ENCODE measurements at regions not wholly inside any gene's neighbourhood (a gene's known extent, or its start where the extent isn't known, plus 50 kb on each side); places are given as distances from the start of the nearest gene placed in this dataset.
A peak's percentile ranks its signal among the peaks of the same experiment; 100 is the strongest.
"Not testable (repeated sequence)": the region's sequence is repeated elsewhere in the genome, so short reads cannot be mapped to it uniquely, and the experiment has no call there.

DNA sequence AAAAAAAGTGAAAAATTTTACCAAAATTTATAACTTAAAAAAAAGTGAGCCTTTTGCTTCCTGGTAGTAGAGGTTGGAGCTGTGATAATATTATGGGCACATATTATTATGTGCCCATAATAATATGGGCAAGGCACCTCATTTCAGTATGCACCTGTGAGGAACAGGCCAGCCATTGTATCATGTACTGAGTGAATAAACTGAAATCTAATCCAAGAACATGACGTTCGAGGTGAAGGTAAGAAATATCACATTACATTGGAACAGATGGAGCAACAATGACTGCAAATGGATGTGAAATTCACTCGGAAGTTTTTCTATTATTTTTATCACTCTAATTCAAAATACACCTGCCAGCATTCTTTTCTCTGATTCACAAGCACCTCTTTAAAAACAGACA lies 216.0 kb downstream of the KLF6 start:
- H3K9me3 Mint-ChIP-seq = peaks cover 0 to 8% (median 0%) of the 10 kb centered on the region in 7 donors
- no peak for ATAC-seq (ENCODE audit: low read depth in 2 of 2)

DNA sequence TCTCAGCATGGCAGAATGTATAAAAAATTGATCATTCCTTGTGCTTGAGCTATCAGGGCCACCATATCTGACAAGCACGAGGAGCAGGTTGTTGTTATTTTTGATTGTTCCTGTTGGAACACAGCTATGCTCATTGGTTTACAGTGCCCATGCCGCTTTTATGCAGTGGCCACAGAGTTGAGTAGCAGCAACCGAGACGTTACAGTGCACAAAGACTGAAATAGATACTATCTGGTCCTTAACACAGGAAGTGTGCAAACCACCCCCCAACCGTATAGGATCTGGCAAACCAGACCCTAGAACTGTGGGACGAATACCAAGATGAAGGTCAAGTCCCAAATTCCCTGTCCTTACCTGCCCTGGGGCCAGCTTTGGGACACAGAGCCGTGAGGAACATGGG lies 216.6 kb downstream of the KLF6 start:
- ATAC-seq (ENCODE audit: low read depth in 2 of 2) (no peak), DNase-seq (no peak)
- no peaks in the 10 kb centered on the region for H3K36me3 Mint-ChIP-seq
- H3K4me1 Mint-ChIP-seq = no peaks in the 10 kb centered on the region
- H3K27me3 Mint-ChIP-seq = no peaks in the 10 kb centered on the region
- H3K27ac Mint-ChIP-seq = no peak overlapping the region
- H3K4me3 Mint-ChIP-seq = no peak overlapping the region
- H3K9me3 Mint-ChIP-seq = peaks cover 0 to 8% (median 0%) of the 10 kb centered on the region in 7 donors

More for the DNA sequence above, 216.0 kb downstream of the KLF6 start:
- Mint-ChIP-seq H3K4me1 (no peaks in the 10 kb centered on the region), H3K27ac (no peak overlapping the region), H3K27me3 (no peaks in the 10 kb centered on the region), H3K4me3 (no peak overlapping the region), H3K36me3 (no peaks in the 10 kb centered on the region)
- DNase-seq = no peak

DNA sequence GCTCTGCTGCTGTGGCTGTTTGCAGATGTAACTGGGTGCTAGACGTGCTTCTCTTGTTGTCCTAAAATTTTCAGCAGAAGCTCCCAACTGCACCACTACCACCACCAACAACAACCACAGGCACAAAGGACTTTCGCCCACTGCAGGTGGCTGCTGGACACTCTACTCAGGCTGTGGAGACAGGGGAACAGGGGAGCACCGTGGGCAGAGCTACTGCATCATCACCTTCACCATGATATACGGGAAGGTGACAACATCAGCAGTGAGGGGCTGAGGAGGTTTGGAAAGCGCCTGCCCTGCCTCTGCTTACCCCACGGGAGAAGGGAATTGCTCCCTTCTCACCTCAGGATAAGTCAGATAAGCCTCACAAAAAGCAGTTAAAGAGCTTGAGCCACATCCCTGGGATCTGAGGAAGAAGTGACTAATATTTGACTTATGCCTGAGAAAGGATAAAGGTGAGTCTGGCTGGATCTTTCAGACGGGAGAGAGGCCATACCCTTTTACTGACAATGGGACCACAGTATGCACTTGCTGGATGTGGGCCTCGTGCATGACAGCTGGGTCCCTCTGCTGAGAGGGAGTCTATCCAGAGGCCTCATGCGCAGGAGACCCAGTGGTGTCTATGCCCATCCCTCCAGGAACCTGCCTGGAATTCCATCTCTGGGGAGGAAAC lies 217.6 kb downstream of the KLF6 start:
- Mint-ChIP-seq H3K27me3 (no peaks in the 10 kb centered on the region), H3K4me3 (no peak overlapping the region), H3K36me3 (no peaks in the 10 kb centered on the region), H3K27ac (peak overlapping the region in 1 of 6 donors; percentile 43), H3K4me1 (no peaks in the 10 kb centered on the region), H3K9me3 (peaks cover 0 to 8% (median 0%) of the 10 kb centered on the region in 7 donors)
- ATAC-seq (ENCODE audit: low read depth in 2 of 2) (no peak), DNase-seq (no peak)

DNA sequence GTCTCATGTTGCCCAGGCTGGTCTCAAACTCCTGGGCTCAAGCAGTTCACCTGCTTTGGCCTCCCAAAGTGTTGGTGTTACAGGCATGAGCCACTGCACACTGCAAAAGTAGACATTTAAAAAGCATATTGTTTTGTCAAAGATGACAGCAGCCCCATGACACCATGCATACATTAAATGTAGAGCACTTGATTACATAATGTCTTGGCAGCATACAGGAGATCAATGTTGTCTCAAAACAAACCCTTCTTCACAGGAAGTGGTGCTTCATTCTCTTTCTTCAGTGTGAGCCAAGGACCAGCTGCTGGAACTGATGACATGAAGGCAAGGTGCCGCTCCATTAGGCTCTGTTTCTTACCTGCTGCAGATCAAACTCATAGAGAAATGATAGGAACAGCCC lies 218.4 kb downstream of the KLF6 start:
- no peak overlapping the region for H3K27ac Mint-ChIP-seq
- DNase-seq = no peak
- H3K4me1 Mint-ChIP-seq = no peaks in the 10 kb centered on the region
- H3K36me3 Mint-ChIP-seq = no peaks in the 10 kb centered on the region
- H3K4me3 Mint-ChIP-seq = no peak overlapping the region
- peaks cover 0 to 8% (median 0%) of the 10 kb centered on the region in 7 donors for H3K9me3 Mint-ChIP-seq
- no peaks in the 10 kb centered on the region for H3K27me3 Mint-ChIP-seq
- ATAC-seq (ENCODE audit: low read depth in 2 of 2) = no peak

DNA sequence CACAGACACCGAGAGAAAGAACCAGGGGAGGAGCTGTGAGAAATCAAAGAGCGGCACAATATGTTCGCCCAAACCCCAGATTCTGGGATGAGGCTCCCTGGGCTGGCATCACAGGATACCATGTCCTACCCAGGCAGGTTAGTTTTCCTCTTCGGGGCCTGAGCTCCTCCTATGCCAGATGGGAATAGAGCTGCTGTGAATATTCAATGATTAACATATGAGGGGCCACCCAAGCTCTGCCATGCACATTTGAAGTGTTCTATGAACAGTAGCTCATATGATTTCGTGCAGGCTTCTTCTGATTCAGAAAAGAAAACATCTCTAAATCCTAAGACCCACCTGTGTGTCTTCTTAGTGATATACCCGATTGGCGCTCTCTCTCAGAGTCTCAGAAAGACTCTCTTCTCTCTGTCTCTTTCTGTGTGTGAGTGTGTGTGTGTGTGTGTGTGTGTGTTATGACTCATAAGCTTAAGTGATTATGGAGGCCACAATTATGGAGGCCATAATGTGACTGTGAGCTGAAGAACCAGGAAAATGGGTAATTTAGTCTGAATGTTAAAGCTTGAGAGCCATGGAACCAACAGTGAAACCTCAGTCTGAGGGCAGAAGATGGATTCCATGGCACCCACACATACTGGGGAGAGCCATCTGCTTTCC lies 220.5 kb downstream of the KLF6 start:
- no peaks in the 10 kb centered on the region for H3K4me1 Mint-ChIP-seq
- ATAC-seq (ENCODE audit: low read depth in 2 of 2) (no peak), DNase-seq (no peak)
- peaks cover 0 to 8% (median 2%) of the 10 kb centered on the region in 7 donors for H3K9me3 Mint-ChIP-seq
- no peaks in the 10 kb centered on the region for H3K36me3 Mint-ChIP-seq
- no peaks in the 10 kb centered on the region for H3K27me3 Mint-ChIP-seq
- no peak overlapping the region for H3K27ac Mint-ChIP-seq
- H3K4me3 Mint-ChIP-seq = no peak overlapping the region

DNA sequence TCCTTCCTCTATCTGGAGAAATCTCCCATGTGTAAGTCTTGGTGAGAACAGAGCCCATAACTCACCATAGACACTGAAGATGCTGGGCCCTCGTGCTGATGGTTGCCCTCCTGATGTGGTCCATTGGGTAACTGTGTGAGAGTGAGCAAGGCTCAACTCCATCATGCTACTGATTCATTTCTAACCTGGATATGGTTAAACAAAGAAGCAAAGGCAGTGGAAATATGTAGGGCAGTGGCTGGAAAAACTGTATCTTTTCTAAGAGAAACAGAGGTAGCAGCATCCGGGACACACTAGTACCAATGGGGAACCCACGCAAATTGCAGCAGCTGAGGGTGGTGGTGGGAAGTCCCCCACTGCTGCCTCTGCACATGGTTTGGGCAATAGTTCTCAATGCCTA lies 221.7 kb downstream of the KLF6 start:
- Mint-ChIP-seq H3K9me3 (peaks cover 0 to 8% (median 2%) of the 10 kb centered on the region in 7 donors), H3K4me3 (no peak overlapping the region), H3K27ac (peak overlapping the region in 2 of 6 donors; percentile 42 to 78), H3K36me3 (no peaks in the 10 kb centered on the region), H3K4me1 (no peaks in the 10 kb centered on the region), H3K27me3 (peaks cover 0 to 7% (median 0%) of the 10 kb centered on the region in 3 donors)
- DNase-seq (no peak), ATAC-seq (ENCODE audit: low read depth in 2 of 2) (no peak)

DNA sequence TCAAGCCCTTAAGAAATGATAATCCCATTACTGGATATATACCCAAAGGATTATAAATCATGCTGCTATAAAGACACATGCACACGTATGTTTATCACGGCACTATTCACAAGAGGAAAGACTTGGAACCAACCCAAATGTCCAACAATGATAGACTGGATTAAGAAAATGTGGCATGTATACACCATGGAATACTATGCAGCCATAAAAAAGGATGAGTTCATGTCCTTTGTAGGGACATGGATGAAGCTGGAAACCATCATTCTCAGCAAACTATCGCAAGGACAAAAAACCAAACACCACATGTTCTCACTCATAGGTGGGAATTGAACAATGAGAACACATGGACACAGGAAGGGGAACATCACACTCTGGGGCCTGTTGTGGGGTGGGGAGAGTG lies 224.4 kb downstream of the KLF6 start:
- DNase-seq; H3K9me3 Mint-ChIP-seq; ATAC-seq (ENCODE audit: low read depth in 2 of 2); H3K4me3 Mint-ChIP-seq; H3K4me1 Mint-ChIP-seq; H3K36me3 Mint-ChIP-seq; H3K27ac Mint-ChIP-seq: not testable (repeated sequence)
- H3K27me3 Mint-ChIP-seq = peaks cover 0 to 17% (median 8%) of the 10 kb centered on the region in 3 donors

DNA sequence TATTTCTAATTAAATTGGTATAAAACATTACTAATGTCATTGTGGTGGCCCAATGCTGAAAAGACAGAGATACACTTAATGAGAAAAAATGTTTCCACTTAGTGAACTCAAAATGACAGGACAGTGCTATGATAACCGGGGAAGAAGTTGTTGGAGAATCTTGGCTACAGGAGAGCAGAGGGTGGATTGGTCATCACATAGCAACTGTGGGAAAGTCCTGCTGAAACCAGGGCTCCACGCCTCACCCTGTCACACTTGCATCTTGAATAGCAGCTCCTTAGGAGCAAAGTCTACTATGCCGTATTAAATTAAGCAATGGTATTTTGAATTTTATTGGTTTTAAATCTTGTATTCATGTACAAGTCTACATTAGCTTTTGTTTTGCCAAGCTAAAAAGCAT lies 225.5 kb downstream of the KLF6 start:
- no peak for ATAC-seq (ENCODE audit: low read depth in 2 of 2)
- peaks cover 0 to 6% of the 10 kb centered on the region in 2 donors for H3K36me3 Mint-ChIP-seq

DNA sequence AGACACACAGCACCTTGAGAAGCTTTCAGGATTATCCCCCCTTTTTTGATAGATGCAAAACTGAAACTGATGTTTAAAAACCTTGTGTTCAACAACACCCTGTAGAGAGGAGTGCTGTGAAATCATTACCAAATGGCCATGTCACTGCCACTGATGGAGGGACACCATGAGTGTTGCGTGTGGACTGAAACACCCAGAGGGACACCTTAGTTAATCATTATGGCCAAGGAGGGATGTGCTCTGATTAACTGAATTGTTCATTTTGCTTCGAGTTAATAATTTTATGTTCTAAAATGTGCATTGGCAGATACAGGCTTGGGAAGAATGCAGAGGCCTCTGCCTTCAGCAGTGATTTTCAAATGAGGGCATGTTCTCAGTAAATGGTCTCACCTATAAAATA lies 226.0 kb downstream of the KLF6 start:
- Mint-ChIP-seq H3K27me3 (peaks cover 0 to 17% (median 16%) of the 10 kb centered on the region in 3 donors), H3K4me1 (peaks cover 9 to 18% (median 12%) of the 10 kb centered on the region in 3 donors), H3K9me3 (peaks cover 0 to 4% (median 0%) of the 10 kb centered on the region in 7 donors), H3K4me3 (peak overlapping the region in 1 of 8 donors; percentile 22), H3K36me3 (peaks cover 0 to 6% of the 10 kb centered on the region in 2 donors), H3K27ac (no peak overlapping the region)
- no peak for DNase-seq
- no peak for ATAC-seq (ENCODE audit: low read depth in 2 of 2)

More for the DNA sequence above, 225.5 kb downstream of the KLF6 start:
- Mint-ChIP-seq H3K27ac (no peak overlapping the region), H3K9me3 (peaks cover 0 to 4% (median 0%) of the 10 kb centered on the region in 7 donors), H3K4me3 (no peak overlapping the region), H3K4me1 (peaks cover 4 to 13% (median 7%) of the 10 kb centered on the region in 3 donors), H3K27me3 (peaks cover 0 to 17% (median 16%) of the 10 kb centered on the region in 3 donors)
- no peak for DNase-seq

DNA sequence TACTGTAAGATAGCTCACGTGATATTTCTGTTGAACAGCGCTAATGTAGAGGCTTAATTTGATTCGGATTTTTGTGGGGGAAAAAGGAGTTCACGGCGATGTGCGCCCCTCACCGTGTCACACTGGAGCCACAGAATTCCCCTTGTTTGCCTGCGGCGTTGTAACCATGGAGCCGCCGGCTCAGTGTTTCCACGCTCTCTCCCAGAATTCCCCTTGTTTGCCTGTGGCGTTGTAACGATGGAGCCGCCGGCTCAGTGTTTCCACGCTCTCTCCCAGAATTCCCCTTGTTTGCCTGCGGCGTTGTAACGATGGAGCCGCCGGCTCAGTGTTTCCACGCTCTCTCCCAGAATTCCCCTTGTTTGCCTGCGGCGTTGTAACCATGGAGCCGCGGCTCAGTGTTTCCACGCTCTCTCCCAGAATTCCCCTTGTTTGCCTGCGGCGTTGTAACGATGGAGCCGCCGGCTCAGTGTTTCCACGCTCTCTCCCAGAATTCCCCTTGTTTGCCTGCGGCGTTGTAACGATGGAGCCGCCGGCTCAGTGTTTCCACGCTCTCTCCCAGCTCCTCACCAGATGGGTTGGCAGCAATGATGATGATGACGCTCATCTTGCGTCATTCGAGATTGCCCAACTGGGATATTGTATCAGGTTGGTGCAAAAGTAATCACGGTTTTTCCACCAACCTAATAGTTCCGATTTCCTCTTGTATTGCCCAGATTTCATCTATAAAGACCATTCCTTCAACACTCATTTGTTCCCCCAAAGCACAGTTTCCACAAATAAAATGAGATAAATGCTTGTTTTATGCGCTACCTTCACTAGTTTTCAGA lies 228.6 kb downstream of the KLF6 start:
- Mint-ChIP-seq H3K4me3 (peak overlapping the region in 2 of 8 donors; percentile 45 to 59), H3K27me3 (peaks cover 0 to 17% (median 16%) of the 10 kb centered on the region in 3 donors), H3K4me1 (peaks cover 10 to 20% (median 13%) of the 10 kb centered on the region in 3 donors)
- H3K9me3 Mint-ChIP-seq; H3K27ac Mint-ChIP-seq; DNase-seq; H3K36me3 Mint-ChIP-seq; ATAC-seq (ENCODE audit: low read depth in 2 of 2): not testable (repeated sequence)

DNA sequence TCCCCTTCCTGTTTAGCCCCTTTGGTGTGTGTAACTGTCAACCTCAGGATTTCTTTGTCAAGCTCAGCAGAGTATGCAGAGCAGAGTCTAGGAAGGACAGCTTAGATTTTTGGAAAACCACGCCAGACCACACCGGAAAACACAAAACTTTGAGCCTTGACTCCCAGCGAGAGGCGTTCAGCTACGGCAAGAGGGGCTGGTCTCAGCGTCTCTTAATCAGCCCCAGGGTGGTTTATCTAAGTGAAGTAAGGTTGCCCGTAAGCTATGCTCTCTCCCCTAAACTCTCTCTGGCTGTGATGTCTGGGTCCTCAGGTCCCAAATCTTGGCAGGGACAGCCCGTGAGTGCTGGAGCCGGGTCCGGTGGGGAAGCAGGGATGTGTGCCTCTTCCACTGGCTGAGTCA lies 230.9 kb downstream of the KLF6 start:
- peaks cover 0 to 4% (median 0%) of the 10 kb centered on the region in 7 donors for H3K9me3 Mint-ChIP-seq
- peaks cover 0 to 6% of the 10 kb centered on the region in 2 donors for H3K36me3 Mint-ChIP-seq
- H3K27me3 Mint-ChIP-seq = peaks cover 2 to 17% (median 16%) of the 10 kb centered on the region in 3 donors
- H3K4me1 Mint-ChIP-seq = peaks cover 13 to 22% (median 17%) of the 10 kb centered on the region in 3 donors
- peak overlapping the region in 4 of 8 donors; percentile 40 to 62 (median 61) for H3K4me3 Mint-ChIP-seq
- H3K27ac Mint-ChIP-seq = peak overlapping the region in 3 of 6 donors; percentile 34 to 69 (median 37)
- no peak for DNase-seq
- ATAC-seq (ENCODE audit: low read depth in 2 of 2) = peak in 1 of 2 donors; percentile 28

DNA sequence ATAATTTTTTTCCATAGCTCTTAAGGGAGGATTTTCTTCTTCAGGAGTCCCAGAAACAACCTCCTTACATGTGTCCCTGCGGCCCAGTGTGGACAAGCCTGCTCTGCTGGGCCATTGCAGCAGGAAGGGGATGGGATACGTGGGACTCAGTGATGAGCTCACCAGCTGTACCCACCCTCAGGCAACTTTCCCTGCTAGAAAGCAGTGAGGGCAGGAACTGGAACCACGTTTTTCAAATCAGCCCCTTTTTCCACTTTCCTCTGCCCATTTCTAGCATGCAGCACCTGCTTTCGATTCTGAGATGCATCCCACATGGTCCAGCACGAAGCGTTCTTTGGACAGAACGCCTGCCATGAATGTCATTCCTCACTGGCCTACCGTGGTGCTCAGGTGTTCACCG lies 232.7 kb downstream of the KLF6 start:
- Mint-ChIP-seq H3K36me3 (peaks cover 0 to 6% of the 10 kb centered on the region in 2 donors), H3K27ac (no peak overlapping the region)

DNA sequence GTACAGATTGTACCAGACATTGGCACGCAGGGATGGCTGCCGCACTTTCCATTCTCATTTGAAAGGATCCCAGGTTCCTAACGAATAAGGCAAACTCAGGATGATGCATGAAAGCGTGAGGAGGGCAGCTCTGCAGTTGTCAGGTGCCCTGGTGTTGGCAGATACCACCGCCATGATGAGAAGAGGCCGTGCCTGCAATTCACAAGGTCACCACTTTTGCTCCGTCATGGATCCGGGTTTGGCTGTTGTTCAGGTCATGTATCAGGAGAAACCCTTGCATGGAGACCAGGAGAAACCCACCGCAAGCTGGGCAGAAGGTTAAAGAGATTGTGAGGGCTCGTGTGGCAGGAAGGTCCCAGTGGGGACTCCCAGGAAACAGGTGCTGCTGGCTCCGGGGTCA lies 233.2 kb downstream of the KLF6 start:
- peaks cover 0 to 4% of the 10 kb centered on the region in 2 donors for H3K36me3 Mint-ChIP-seq
- H3K4me1 Mint-ChIP-seq = peaks cover 18 to 32% (median 26%) of the 10 kb centered on the region in 3 donors
- ATAC-seq (ENCODE audit: low read depth in 2 of 2) (no peak), DNase-seq (no peak)
- no peak overlapping the region for H3K27ac Mint-ChIP-seq
- H3K9me3 Mint-ChIP-seq = peaks cover 0 to 9% (median 5%) of the 10 kb centered on the region in 7 donors
- peaks cover 4 to 22% (median 6%) of the 10 kb centered on the region in 3 donors for H3K27me3 Mint-ChIP-seq
- H3K4me3 Mint-ChIP-seq = no peak overlapping the region

More for the DNA sequence above, 232.7 kb downstream of the KLF6 start:
- H3K4me3 Mint-ChIP-seq = no peak overlapping the region
- H3K4me1 Mint-ChIP-seq = peaks cover 18 to 32% (median 26%) of the 10 kb centered on the region in 3 donors
- H3K9me3 Mint-ChIP-seq = peaks cover 0 to 9% (median 4%) of the 10 kb centered on the region in 7 donors
- no peak for ATAC-seq (ENCODE audit: low read depth in 2 of 2)
- no peak for DNase-seq
- peaks cover 4 to 25% (median 9%) of the 10 kb centered on the region in 3 donors for H3K27me3 Mint-ChIP-seq
